ENCODE measurements at regions not wholly inside any gene's neighbourhood (a gene's known extent, or its start where the extent isn't known, plus 50 kb on each side); places are given as distances from the start of the nearest gene placed in this dataset.
"Not testable (repeated sequence)": the region's sequence is repeated elsewhere in the genome, so short reads cannot be mapped to it uniquely, and the experiment has no call there.

GRCh38 chr11:128042290-128042751 is 545.0 kb downstream of the ETS1 start:
- Mint-ChIP-seq H3K4me3 (no peak overlapping the region), H3K27me3 (ENCODE audit: low read depth) (no peaks in the 10 kb centered on the region), H3K27ac (peak overlapping the region; percentile 41), H3K36me3 (ENCODE audit: low read depth) (peaks cover 17% of the 10 kb centered on the region), H3K9me3 (ENCODE audit: insufficient read depth) (peaks cover 18% of the 10 kb centered on the region), H3K4me1 (ENCODE audit: low read depth) (peaks cover 52% of the 10 kb centered on the region)
- ChIA-PET CTCF (interaction anchor here (0.6 to 3.7 kb wide), 4 partner anchors 8 to 115 kb away, joined by 3 to 29 read pairs (median 4); no protein-coding TSS in a partner anchor), POLR2A (interaction anchor here (0.8 kb wide), 1 partner anchor 8 kb away, joined by 3 read pairs; no protein-coding TSS in a partner anchor)
- DNase-seq (no peak), ATAC-seq (no peak)

- H3K9me3 Mint-ChIP-seq (ENCODE audit: insufficient read depth) = peaks cover 18% of the 10 kb centered on the region
- peaks cover 52% of the 10 kb centered on the region for H3K4me1 Mint-ChIP-seq (ENCODE audit: low read depth)
- POLR2A ChIA-PET = interaction anchor here (1.1 to 3.0 kb wide), 2 partner anchors 12 to 265 kb away, joined by 3 to 37 read pairs; no protein-coding TSS in a partner anchor
- H3K4me3 Mint-ChIP-seq = no peak overlapping the region
- H3K36me3 Mint-ChIP-seq (ENCODE audit: low read depth) = peaks cover 17% of the 10 kb centered on the region
- peak overlapping the region; percentile 50 for H3K27ac Mint-ChIP-seq
- H3K27me3 Mint-ChIP-seq (ENCODE audit: low read depth) = no peaks in the 10 kb centered on the region
- CTCF ChIA-PET = interaction anchor here (0.7 to 5.2 kb wide), 6 partner anchors 8 to 791 kb away, joined by 3 to 150 read pairs (median 8); no protein-coding TSS in a partner anchor
- ATAC-seq (no peak), DNase-seq (no peak)
Observed at GRCh38 chr11:128040603-128041002, 546.8 kb downstream of the ETS1 start.

GRCh38 chr11:128039140-128040021 is 548.0 kb downstream of the ETS1 start:
- peak overlapping the region; percentile 66 for H3K4me3 Mint-ChIP-seq
- POLR2A ChIA-PET = interaction anchor here (0.5 to 3.0 kb wide), 14 partner anchors 8 to 657 kb away, joined by 3 to 37 read pairs (median 4); no protein-coding TSS in a partner anchor
- peak; percentile 93 for ATAC-seq
- peaks cover 12% of the 10 kb centered on the region for H3K9me3 Mint-ChIP-seq (ENCODE audit: insufficient read depth)
- H3K27ac Mint-ChIP-seq = peak overlapping the region; percentile 97
- DNase-seq = peak; percentile 90
- CTCF ChIA-PET = interaction anchor here (0.8 to 5.2 kb wide), 15 partner anchors 12 to 792 kb away, joined by 3 to 150 read pairs (median 6); no protein-coding TSS in a partner anchor
- H3K4me1 Mint-ChIP-seq (ENCODE audit: low read depth) = peaks cover 41% of the 10 kb centered on the region
- peaks cover 11% of the 10 kb centered on the region for H3K36me3 Mint-ChIP-seq (ENCODE audit: low read depth)
- no peaks in the 10 kb centered on the region for H3K27me3 Mint-ChIP-seq (ENCODE audit: low read depth)

GRCh38 chr11:128036556-128037093 is 550.7 kb downstream of the ETS1 start:
- ATAC-seq = no peak
- no peaks in the 10 kb centered on the region for H3K9me3 Mint-ChIP-seq (ENCODE audit: insufficient read depth)
- H3K27me3 Mint-ChIP-seq (ENCODE audit: low read depth) = no peaks in the 10 kb centered on the region
- no peak overlapping the region for H3K4me3 Mint-ChIP-seq
- H3K4me1 Mint-ChIP-seq (ENCODE audit: low read depth) = peaks cover 28% of the 10 kb centered on the region
- no peak overlapping the region for H3K27ac Mint-ChIP-seq
- CTCF ChIA-PET = interaction anchor here (0.6 to 5.2 kb wide), 9 partner anchors 9 to 595 kb away, joined by 3 to 150 read pairs (median 4); no protein-coding TSS in a partner anchor
- peaks cover 1% of the 10 kb centered on the region for H3K36me3 Mint-ChIP-seq (ENCODE audit: low read depth)
- DNase-seq = no peak
- POLR2A ChIA-PET = interaction anchor here (0.6 to 1.5 kb wide), 2 partner anchors 121 to 584 kb away, joined by 3 to 5 read pairs; no protein-coding TSS in a partner anchor

- CTCF ChIA-PET = interaction anchor here (0.7 to 5.2 kb wide), 4 partner anchors 16 to 595 kb away, joined by 4 to 150 read pairs (median 44); no protein-coding TSS in a partner anchor
- no peak overlapping the region for H3K4me3 Mint-ChIP-seq
Observed at GRCh38 chr11:128036006-128036405, 551.4 kb downstream of the ETS1 start.

GRCh38 chr11:128031538-128032134 is 555.7 kb downstream of the ETS1 start:
- H3K4me1 Mint-ChIP-seq (ENCODE audit: low read depth); H3K36me3 Mint-ChIP-seq (ENCODE audit: low read depth); H3K9me3 Mint-ChIP-seq (ENCODE audit: insufficient read depth); H3K27ac Mint-ChIP-seq; POLR2A ChIA-PET; H3K4me3 Mint-ChIP-seq: not testable (repeated sequence)
- ATAC-seq = peak; percentile 91
- CTCF ChIA-PET = interaction anchor here (0.6 to 2.7 kb wide), 22 partner anchors 16 to 821 kb away, joined by 3 to 93 read pairs (median 4); no protein-coding TSS in a partner anchor
- DNase-seq = peak; percentile 82
- peaks cover 25% of the 10 kb centered on the region for H3K27me3 Mint-ChIP-seq (ENCODE audit: low read depth)

More at GRCh38 chr11:128036006-128036405, 551.4 kb downstream of the ETS1 start:
- Mint-ChIP-seq H3K4me1 (ENCODE audit: low read depth) (peaks cover 29% of the 10 kb centered on the region), H3K9me3 (ENCODE audit: insufficient read depth) (no peaks in the 10 kb centered on the region), H3K27me3 (ENCODE audit: low read depth) (no peaks in the 10 kb centered on the region), H3K36me3 (ENCODE audit: low read depth) (no peaks in the 10 kb centered on the region), H3K27ac (no peak overlapping the region)
- ATAC-seq = no peak
- no peak for DNase-seq
- POLR2A ChIA-PET = no interaction called here

GRCh38 chr11:128029219-128029722 is 558.1 kb downstream of the ETS1 start:
- DNase-seq (no peak), ATAC-seq (no peak)
- CTCF ChIA-PET = interaction anchor here (1.7 to 4.8 kb wide), 4 partner anchors 130 to 802 kb away, joined by 7 to 80 read pairs (median 8); no protein-coding TSS in a partner anchor
- POLR2A ChIA-PET = no interaction called here
- Mint-ChIP-seq H3K27ac (no peak overlapping the region), H3K4me3 (no peak overlapping the region), H3K4me1 (ENCODE audit: low read depth) (peaks cover 3% of the 10 kb centered on the region), H3K27me3 (ENCODE audit: low read depth) (peaks cover 33% of the 10 kb centered on the region), H3K9me3 (ENCODE audit: insufficient read depth) (no peaks in the 10 kb centered on the region), H3K36me3 (ENCODE audit: low read depth) (no peaks in the 10 kb centered on the region)

- ATAC-seq (no peak), DNase-seq (no peak)
- Mint-ChIP-seq H3K27ac (no peak overlapping the region), H3K27me3 (ENCODE audit: low read depth) (peaks cover 41% of the 10 kb centered on the region), H3K4me1 (ENCODE audit: low read depth) (peaks cover 3% of the 10 kb centered on the region), H3K9me3 (ENCODE audit: insufficient read depth) (no peaks in the 10 kb centered on the region), H3K36me3 (ENCODE audit: low read depth) (no peaks in the 10 kb centered on the region), H3K4me3 (no peak overlapping the region)
- ChIA-PET POLR2A (no interaction called here), CTCF (interaction anchor here (1.7 to 4.8 kb wide), 2 partner anchors 11 to 133 kb away, joined by 5 to 80 read pairs; no protein-coding TSS in a partner anchor)
Observed at GRCh38 chr11:128026596-128026995, 560.8 kb downstream of the ETS1 start.

- no peaks in the 10 kb centered on the region for H3K36me3 Mint-ChIP-seq (ENCODE audit: low read depth)
- no peaks in the 10 kb centered on the region for H3K4me1 Mint-ChIP-seq (ENCODE audit: low read depth)
- ATAC-seq = no peak
- CTCF ChIA-PET = interaction anchor here (4.7 kb wide), 1 partner anchor 135 kb away, joined by 28 read pairs; no protein-coding TSS in a partner anchor
- no peak for DNase-seq
- no peak overlapping the region for H3K4me3 Mint-ChIP-seq
- no peak overlapping the region for H3K27ac Mint-ChIP-seq
- no peaks in the 10 kb centered on the region for H3K9me3 Mint-ChIP-seq (ENCODE audit: insufficient read depth)
- POLR2A ChIA-PET = no interaction called here
- H3K27me3 Mint-ChIP-seq (ENCODE audit: low read depth) = peaks cover 33% of the 10 kb centered on the region
Observed at GRCh38 chr11:128022761-128023160, 564.6 kb downstream of the ETS1 start.

GRCh38 chr11:128022007-128022368 is 565.4 kb downstream of the ETS1 start:
- ChIA-PET CTCF (interaction anchor here (4.7 kb wide), 1 partner anchor 136 kb away, joined by 28 read pairs; no protein-coding TSS in a partner anchor), POLR2A (no interaction called here)
- no peak overlapping the region for H3K4me3 Mint-ChIP-seq
- H3K27me3 Mint-ChIP-seq (ENCODE audit: low read depth) = peaks cover 29% of the 10 kb centered on the region
- no peak for DNase-seq
- no peaks in the 10 kb centered on the region for H3K36me3 Mint-ChIP-seq (ENCODE audit: low read depth)
- no peak overlapping the region for H3K27ac Mint-ChIP-seq
- H3K9me3 Mint-ChIP-seq (ENCODE audit: insufficient read depth) = no peaks in the 10 kb centered on the region
- no peaks in the 10 kb centered on the region for H3K4me1 Mint-ChIP-seq (ENCODE audit: low read depth)
- peak; percentile 51 for ATAC-seq

Measured in activated CD8-positive, alpha-beta T cell treated with anti-CD3 and anti-CD28 coated beads, Interleukin-2, amount 10 ng/mL, durations not matched to agents 7 days and 5 days (primary cell).